GM19455 (cell line): ENCODE measurements at regions not wholly inside any gene's neighbourhood (a gene's known extent, or its start where the extent isn't known, plus 50 kb on each side); places are given as distances from the start of the nearest gene placed in this dataset.

ENCODE experiments used
- ATAC-seq: cut with Tn5 transposase; IDR thresholded peaks from one replicate; pipeline ENCODE4 v1.9.1; 2021; ENCODE audit not compliant: unreplicated experiment

DNA sequence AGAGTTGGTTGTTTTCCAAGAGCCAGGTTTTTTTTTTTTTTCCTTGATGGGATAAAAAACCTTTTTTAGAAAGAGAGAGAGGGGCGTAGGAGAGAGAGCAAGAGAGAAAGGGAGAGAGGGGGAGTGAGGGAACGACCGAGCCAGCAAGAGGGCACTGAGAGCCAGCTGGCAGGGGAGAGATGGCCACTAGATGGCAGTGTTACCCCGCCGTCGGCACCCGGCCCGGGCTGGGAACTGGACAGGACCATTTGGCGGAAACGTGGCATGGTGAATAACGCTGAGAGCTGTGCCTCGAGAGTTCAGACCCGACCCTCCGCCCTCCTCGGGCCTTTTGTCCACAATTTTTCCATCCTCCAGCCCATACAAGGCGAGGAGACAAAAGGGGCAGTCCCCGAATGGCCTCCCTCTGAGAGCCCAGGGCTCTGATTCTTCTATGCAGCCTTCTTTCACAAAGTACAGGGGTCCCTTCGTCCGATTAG, 286.7 kb upstream of the VRK2 start:
- peak; percentile 93 for ATAC-seq

DNA sequence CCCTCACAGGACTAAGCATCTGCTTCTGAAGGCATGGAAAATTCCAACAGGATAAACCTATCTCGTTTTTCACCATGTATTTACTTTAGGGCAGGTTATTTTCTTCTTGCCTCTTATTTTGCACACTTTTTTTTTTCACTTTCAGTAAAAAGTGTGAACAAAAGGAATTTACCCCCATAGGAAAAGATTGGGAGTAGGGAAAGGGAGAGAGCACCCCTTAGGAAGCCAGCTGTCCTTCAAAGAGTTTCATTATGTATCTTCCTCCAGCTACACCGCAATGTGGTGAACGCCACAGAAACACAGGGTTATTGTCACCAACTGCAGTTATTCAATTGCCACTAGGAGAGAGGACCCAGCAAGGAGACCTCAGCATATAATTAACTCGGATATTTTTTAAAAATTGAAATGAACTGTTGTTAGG, 286.2 kb upstream of the VRK2 start:
- ATAC-seq = peak; percentile 53

DNA sequence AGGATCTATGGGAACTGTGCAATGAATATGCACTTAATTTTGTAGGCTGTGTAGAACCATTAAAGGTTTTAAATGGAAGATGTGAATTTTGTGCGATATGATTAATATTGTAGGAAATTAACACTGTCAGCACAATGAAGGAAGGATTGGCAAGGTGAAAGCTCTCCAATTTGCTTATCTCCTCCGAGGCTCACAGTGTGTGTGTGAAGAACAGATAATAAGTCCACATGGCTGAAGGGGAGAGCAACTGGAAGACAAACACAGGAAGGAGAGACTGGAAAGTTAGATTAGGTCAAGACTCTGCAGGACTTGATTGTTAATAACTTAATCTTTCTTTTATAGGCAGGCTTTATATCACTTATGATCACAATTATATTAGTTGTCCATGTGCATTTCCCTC, 269.7 kb upstream of the VRK2 start:
- ATAC-seq = no peak

DNA sequence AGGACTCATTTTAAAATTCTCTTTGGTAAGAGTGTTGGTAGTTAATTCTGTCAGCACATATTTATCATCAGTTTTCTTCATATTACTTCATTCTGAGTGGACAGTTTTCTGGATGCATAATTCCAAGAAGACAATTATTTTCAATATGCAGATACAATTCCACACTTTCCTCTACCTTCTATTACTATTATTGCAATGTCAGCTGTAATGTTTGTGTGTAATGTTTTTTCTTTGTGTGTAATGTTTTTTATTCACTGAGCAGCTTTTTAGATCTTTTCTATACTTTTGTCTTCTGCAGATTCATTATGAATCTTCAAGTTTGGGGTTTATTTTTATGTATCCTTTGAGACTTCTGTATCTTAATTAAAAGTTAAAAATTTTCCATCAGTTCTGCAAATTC, 264.0 kb upstream of the VRK2 start:
- ATAC-seq = no peak

DNA sequence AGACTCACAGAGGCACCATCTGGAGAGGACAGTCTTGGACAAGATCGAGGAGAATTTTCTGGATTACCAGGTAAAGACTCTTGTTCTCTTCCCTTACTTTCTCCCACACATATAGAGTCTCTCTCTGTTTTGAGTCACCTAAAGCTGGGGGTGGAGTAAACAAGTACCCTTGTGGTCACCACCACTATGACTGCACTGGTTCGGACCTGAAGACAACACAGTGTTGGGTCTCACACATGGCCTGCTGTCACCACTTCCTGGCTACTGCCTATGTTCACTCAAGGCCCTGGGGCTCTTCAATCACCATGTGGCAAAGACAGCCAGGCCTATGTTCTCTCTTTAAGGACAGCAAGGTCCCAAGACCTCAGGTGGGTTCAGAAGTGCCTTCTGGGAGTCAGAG, 253.3 kb upstream of the VRK2 start:
- ATAC-seq = no peak

DNA sequence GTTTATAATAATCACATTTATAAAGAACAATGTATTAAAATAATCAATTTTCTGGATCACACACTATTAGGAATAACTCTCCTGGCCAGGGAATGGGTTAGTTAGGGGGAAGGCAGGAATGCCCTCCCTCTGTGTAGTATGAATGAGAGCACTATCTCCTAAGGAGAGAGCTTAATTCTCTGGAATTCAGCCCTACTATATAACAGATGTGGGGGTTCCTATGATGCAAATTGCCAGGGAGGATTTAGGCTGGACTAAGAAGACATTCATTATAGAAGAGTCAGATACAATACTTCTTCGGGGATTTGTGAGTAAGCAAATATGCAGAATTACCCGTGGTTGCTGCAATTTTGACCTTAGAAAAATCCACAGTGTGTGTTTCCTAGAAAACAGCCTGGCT, 250.1 kb upstream of the VRK2 start:
- no peak for ATAC-seq

DNA sequence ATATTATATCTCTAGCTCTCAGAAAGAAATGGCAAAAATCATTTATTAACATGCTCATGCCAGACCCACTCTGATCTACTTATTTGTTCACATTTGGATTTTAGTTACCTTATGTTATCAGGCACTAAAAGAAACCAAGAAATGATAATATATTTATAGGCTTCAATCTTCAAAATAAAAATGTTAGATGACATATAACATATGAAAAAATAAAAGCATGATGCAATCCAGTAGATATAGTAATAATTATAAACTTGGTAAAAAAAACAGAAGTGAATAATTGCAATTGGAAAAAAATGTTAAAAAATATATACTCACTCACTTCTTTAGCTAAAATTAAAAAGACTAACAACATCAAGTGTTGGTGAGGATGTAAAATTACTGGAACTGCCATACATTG, 248.3 kb upstream of the VRK2 start:
- ATAC-seq = no peak

DNA sequence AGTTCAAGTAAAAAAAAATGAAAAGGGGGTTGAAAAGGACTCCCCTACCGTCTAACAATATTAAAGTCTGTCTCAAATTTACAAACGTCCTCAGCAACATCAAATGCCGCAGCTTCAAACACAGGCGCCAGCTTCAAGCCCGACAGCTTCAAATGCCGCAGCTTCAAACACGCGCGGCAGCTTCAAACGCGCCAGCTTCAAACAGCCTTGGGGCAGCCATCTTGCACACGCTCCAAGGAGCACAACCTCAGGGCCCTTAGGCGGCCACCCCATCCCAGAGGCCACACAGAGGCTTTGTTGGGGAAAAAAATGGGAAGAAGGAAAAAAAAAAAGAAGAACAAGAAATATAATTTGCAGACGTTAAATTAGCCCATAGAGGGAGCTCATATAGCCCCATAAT, 244.4 kb upstream of the VRK2 start:
- no peak for ATAC-seq

DNA sequence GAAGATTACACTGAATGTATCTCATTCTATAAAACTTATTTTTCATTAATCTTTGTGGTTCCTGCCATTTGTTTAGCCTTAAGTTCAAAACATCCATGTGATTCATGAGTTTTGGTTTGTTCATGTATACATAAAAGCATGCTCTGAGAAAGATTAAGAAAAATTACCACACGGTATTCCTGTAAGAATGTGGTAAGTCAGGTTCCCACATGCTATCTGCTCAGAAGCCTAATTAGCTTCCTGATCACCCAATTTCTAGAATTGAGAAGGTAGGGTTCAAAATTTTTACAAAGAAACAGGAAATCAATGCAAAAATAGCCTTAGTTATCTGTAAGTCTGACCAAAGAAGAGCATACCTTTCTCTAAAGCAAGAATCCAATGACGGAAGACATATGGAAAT, 241.6 kb upstream of the VRK2 start:
- no peak for ATAC-seq

DNA sequence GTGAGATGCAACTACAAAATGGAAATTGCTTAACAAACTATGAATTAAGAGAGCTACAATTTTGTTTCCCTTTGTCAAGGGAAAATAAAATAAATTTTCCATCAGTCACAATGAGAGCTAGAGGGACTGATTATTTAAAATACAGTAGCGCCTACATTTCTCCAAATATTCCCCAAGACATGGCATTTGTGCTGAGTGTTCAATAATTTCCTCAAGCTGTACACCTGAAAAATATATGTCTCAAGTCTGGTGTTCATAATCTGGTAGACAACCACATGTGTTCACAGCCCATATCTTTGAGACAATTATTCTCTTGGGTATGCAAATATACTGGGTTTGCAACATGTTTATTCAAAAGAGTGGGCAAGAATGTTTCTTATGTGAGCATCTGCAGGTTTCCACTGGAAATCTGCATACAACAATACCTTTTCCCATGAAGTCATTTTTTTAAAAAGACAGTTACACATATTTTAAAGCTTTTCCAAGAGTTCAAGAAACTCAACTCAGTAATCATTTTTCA, 240.1 kb upstream of the VRK2 start:
- ATAC-seq = no peak

DNA sequence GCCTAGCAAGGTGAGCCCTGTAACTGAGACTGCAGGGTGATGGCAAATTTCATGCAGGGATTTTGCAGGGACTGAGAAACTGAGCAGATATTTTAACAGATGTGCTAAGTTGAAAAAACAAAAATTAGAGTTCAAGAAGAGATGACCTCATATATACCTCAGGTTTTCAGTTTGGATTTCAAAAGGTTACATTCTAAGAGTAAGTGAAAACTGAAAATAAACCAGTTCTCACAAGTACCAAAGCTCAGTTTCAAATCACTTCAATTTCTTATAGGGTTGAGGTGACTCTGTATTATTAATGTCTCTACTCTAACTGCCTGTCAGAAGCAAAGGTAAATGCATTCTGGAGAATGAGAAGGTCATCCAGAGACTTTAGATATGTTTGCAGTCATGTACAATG, 237.4 kb upstream of the VRK2 start:
- ATAC-seq = peak; percentile 97

DNA sequence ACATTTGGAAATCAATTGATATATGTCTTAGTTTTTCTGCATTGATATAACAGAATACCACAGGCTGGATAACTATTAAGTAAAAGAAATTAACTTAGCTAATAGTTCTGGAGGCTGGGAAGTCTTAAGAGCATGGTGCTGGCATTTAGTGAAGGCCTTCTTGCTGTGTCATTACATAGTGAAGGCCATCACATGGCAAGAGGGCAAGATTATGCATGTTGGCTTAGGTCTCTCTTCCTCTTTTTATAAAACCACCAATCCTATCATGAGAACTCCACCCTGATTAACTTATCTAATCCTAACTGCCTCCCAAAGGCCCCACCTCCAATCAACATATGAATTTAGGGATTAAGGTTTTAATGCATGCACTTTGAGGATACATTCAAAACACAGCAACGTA, 225.5 kb upstream of the VRK2 start:
- ATAC-seq = no peak

DNA sequence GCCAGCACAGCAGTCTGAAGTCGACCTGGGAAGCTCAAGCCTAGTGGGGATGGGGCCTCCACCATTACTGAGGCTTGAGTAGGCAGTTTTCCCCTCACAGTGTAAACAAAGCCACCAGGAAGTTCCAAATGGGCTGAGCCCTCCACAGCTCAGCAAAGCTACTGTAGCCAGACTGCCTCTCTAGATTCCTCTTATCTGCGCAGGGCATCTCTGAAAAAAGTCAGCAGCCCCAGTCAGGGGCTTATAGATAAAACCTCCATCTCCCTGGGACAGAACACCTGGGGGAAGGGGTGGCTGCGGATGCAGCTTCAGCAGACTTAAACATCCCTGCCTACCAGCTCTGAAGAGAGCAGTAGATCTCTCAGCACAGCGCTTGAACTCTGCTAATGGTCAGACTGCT, 218.4 kb upstream of the VRK2 start:
- no peak for ATAC-seq

DNA sequence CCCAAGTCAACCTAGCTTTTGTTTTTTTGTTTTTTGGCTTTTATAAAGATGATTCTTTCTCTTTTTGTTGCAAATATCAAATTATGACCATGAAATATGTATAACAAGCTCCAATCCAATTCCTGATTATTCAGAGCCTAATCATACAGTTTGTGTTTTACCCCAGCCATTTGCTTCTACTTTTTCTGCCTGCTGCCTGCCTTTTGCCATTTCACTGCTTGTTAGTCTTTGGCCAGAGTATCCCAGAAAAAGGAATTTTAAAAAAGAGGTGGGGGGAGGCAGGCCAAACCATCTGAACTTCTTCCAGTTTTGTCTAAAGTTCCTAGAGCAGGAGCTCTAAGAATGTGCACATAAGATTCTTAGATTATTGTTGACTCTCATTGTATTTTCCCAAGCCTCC, 211.9 kb upstream of the VRK2 start:
- ATAC-seq = no peak

DNA sequence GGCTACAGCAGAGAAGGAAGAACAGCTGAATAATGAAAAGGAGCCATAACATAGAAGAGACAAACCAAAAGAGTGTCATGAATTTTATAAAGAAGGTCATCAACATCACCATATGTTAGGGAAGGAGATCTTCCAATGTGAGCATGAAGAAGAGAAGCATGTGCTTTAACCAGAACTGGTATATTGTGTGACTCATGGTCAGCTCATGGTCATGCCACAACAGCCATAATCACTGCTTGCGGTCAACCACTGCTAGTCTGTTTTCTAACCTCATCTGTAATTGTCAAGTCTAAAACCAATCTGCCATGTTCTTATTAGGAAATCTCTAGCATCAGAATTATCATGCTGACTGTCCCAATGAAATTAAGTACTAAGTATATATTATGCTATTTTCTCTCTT, 204.1 kb upstream of the VRK2 start:
- no peak for ATAC-seq

DNA sequence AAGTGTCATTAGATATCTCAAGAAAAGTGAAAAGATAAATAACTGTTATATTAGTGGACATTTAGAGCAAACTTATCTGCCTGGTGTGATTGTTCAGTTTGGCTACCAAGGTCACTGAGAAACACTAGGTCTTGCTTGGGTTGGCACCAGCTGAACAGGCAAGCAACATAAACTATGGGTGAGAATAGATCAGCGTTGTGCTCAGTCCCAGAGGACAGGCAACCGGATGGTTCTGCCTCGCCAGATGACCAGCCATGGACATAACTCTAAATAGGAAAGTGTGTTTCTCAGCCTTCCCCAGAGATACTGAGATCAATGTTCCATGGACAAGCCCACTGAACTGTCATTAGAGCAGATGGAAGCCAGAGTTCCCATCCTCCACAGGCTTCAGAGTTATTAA, 203.4 kb upstream of the VRK2 start:
- no peak for ATAC-seq

DNA sequence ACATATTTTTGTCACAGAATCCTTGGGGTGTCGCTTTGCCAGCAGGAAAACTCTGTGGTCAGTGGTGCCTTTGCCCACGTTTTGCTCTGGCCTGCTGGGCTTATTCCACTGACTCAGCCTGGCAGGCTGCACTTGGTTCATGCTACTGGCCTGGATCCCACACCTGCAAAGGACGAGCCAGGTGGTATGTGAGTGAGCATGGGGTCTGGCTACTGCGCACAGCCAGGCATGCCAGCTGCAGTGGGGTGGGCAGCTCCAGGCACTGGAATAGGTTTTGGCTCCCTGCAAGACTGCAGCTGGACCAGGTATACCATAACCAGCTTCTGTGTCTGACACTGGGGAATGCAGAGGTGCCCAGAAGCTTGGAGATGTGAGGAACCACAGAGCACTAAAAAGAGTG, 197.9 kb upstream of the VRK2 start:
- no peak for ATAC-seq

DNA sequence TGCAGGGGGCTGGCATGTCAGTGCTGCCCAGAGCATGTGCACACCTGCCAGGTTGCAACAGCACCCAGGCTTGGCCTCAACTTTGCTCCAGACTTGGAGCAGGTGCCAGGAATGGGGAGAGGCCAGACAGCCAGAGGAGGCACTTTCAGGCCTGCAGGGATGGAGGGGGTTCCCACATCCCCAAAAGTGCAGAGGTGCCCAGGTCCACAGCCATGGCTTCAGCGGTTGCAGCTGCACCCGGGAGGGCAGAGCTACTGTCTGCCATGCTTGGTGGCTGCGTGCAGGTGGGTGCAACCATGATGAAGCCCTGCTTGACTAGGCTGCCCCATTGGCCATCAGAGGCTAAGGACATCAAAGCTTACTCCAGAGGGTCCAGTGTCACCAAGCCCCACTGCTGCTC, 196.8 kb upstream of the VRK2 start:
- no peak for ATAC-seq

DNA sequence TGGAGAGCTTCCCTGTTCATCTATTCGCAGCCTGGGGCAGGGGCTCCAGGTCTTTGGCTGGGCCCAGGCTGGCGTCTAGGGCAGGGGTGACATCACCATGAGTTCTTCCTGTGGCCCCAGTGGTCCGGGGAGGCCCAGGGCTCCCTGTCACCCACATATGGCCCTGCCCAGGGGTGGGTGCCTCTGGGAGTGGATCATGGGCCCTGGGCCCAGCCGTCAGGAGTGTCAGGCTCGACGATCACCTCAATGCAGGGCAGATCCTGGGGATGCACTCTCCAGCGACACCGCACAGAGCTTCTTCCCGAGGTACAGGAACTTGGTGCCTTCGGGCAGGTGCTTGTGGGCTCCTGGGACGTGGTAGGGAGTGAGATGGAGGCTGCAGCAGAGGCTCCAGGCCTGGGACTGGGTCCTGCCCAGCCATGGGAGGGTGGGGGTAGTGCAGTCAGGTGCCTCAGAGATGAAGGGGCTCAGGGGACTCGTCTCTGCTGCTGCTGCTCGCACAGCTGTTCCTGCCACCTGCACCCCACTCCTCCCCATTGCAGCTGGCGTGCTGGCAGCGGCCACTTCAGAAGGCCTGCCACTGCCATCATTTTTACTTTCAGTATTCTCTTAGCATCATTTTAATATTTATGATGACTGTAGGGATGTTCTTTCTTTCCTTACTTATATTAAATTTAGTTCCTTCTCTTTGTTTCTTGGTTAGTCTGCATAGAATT, 196.0 kb upstream of the VRK2 start:
- ATAC-seq = no peak

DNA sequence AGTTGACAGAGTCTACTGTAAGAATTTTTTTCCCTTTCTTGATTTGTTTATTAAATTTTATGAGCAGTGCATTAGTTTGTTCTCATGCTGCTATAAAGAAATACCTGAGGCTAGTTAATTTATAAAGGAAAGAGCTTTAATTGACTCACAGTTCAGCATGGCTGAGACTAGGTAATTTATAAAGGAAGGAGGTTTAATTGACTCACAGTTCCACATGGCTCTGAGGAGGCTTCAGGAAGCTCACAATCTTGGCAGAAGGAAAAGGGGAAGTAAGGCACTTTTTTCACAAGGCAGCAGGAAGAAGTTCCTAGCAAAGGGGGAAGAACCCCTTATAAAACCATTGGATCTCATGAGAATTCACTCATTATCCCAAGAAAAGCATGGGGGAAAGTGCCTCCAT, 191.4 kb upstream of the VRK2 start:
- ATAC-seq = no peak

DNA sequence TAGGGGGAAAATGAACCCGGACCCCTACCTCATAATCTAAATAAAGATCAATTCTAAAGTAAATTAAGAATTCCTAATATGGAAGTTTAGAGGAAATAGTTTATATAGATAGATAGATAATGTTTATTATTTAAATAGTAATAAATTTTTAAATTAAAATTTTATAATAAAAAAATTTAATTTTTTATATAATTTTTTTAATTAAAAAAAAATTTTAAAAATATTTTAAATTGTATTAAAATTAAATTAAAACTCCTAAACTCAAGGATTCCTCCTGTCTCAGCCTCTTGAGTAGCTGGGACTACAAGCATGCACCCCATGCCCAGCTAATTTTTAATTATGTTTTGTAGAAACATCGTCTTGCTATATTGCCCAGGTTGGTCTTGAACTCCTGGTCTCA, 186.9 kb upstream of the VRK2 start:
- no peak for ATAC-seq

DNA sequence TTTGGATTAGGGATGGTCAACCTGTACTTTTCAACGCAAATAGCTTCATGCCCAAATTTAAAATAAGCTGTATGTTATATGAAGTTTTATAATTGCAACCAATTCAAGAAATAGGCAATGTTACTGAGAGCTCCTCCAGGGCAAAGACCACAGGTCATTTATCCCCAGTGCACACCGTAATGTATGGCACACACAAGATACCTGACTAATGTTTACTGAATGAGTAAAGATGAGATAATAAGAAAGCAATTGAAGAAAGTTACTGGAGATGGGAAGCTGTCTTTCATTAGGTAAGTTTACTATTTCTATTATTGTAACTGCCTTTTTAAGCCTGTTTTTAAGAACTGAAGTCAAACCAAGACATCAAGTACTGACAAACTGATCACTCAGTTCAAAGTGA, 184.5 kb upstream of the VRK2 start:
- no peak for ATAC-seq

DNA sequence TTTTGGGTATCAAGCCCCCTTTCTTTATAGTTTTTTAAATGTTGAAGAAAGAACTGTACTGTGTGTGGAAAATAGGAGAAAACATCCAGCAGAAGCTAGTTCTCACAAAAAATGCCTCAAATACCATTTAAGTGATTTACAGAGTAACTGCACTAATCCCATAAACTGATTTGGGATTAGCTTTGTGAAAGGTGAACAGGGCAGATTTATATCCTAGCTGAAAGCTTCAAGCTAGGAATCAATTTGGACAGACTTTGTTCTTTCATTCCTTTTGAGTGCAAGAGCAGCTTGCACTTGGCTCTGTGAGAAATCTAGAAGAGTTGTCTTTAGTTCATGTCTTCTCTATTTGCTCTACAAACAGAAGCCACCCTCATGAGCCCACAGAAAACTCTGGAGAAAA, 183.9 kb upstream of the VRK2 start:
- ATAC-seq = no peak
